GM12891 (cell line): ENCODE measurements at regions not wholly inside any gene's neighbourhood (a gene's known extent, or its start where the extent isn't known, plus 50 kb on each side); places are given as distances from the start of the nearest gene placed in this dataset.
"Not testable (repeated sequence)": the region's sequence is repeated elsewhere in the genome, so short reads cannot be mapped to it uniquely, and the experiment has no call there.

Experiments used
- POLR2A ChIP-seq: IDR thresholded peaks from 2 replicates; pipeline ENCODE4 v1.6.1; 2011; ENCODE audit warnings: low read depth, low read length, control low read depth
- POLR2AphosphoS5 ChIP-seq: IDR thresholded peaks from 2 replicates; pipeline ENCODE4 v1.6.1; 2011; ENCODE audit warnings: low read depth, low read length, control low read depth
- SPI1 ChIP-seq: IDR thresholded peaks from 2 replicates; pipeline ENCODE4 v1.6.1; 2011; ENCODE audit warnings: low read depth, low read length, control low read depth
- TAF1 ChIP-seq: IDR thresholded peaks from 2 replicates; pipeline ENCODE4 v1.6.1; 2011; ENCODE audit warnings: low read depth, low read length, control low read depth

DNA sequence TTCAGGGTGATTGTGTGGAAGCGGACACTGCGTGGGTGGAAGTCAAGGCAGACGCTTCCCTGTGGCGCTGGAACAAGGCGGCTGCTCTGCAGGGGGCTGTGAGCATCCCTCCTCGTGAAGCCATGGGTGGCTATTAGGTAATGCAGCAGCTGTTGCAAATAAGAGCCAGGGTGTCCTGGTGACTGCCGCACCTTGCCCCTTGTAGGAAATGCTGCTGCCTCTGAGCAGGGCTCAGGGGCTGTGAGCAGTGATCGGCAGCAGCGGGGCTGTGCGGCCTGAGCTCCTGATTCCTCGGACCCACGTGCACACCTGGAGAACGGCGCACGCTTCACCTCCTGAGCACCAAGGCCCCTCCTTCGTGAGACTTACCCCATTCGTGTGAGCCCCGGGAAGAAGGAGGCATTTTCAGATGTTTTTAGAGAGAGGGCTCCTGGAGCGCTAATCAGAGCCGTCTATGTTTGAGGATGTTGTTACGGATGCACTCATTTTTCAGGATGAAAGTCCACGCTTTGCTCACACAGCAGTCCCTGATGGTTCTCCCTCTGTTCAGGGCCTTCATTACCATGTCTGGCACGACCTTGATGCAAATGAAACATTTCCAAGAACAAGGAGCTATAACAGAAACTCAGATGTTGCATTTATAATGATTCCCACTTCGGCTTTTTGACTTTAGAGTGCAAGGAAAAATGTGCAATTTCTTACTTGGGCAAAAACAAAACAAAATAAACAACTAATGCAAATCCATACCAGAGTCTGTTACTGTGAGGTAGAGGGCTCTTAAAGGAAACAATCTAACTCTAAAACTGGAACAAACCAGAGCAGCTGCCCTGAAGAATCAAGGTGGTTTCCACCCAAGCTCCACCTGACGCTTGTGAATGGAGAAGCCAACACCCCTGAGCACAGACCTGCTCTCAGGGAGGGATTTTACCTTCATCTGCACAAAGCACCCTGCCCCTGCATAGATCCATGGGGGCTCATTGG lies 936.1 kb downstream of the SPATA31A7 start:
- TF ChIP-seq POLR2A, POLR2AphosphoS5, SPI1, TAF1: not testable (repeated sequence)
